Lower leg skin (tissue), 4 donors: ENCODE measurements at regions not wholly inside any gene's neighbourhood (a gene's known extent, or its start where the extent isn't known, plus 50 kb on each side); places are given as distances from the start of the nearest gene placed in this dataset.

Source experiments
- DNase-seq, 2 donors: peaks; one replicate each; pipeline ENCODE4 v3.0.0-alpha.2; 2019; ENCODE audit warnings: low spot score in 2 of 2
- H3K4me3 ChIP-seq: fragments of 200-600 bp; sonication (generic); 2 replicates; pipeline ENCODE4 v1.5.1; 2017; ENCODE audit warnings: mild to moderate bottlenecking, low read depth; ENCODE audit not compliant: poor library complexity, severe bottlenecking
- CTCF ChIP-seq, 3 donors: fragments of 450-650 bp; IDR thresholded peaks; one replicate each; pipeline ENCODE4 v1.5.1; 2016; ENCODE audit warnings: antibody characterized with exemption in 3 of 3, mild to moderate bottlenecking in 3 of 3, moderate library complexity in 2 of 3
- POLR2A ChIP-seq, 2 donors: fragments of 450-650 bp; IDR thresholded peaks; one replicate each; pipeline ENCODE4 v1.6.1; 2016 to 2017; ENCODE audit warnings: antibody characterized with exemption in 2 of 2, mild to moderate bottlenecking in 1 of 2, moderate library complexity in 1 of 2
- WGBS, 2 donors: methylation state at CpG; one replicate each; pipeline ENCODE4 v1.1.5; 2018; 5-methylcytosine and 5-hydroxymethylcytosine counted together
- intact Hi-C: fragments of 100-400 bp; cut with DNase I; formaldehyde crosslinking; loops from one replicate; pipeline ENCODE4 v1.15.0; 2023; ENCODE audit warnings: low total_unique reads

- H3K4me3 ChIP-seq = no peak overlapping the region
- TF ChIP-seq POLR2A (IDR thresholded peaks at IDR 0.05) = no peak
- TF ChIP-seq CTCF (IDR thresholded peaks at IDR 0.05) = no peak
- intact Hi-C loops = no loop called here
- 56 to 68% methylated on average over 4 of the region's 4 CpGs for WGBS, 2 donors
- no peak for DNase-seq
Observed at GRCh38 chr15:95944661-95945255, 385.7 kb upstream of the NR2F2 start.

GRCh38 chr15:95946241-95946640, 384.3 kb upstream of the NR2F2 start:
- intact Hi-C loops = no loop called here
- no peak for TF ChIP-seq POLR2A (IDR thresholded peaks at IDR 0.05)
- no peak for TF ChIP-seq CTCF (IDR thresholded peaks at IDR 0.05)
- no peak for DNase-seq
- WGBS, 2 donors = 68 to 70% methylated on average over 2 of the region's 2 CpGs
- no peak overlapping the region for H3K4me3 ChIP-seq

GRCh38 chr15:95946926-95947325, 383.6 kb upstream of the NR2F2 start:
- intact Hi-C loops = no loop called here
- TF ChIP-seq CTCF (IDR thresholded peaks at IDR 0.05) (no peak), POLR2A (IDR thresholded peaks at IDR 0.05) (no peak)
- 77 to 86% methylated on average over 2 of the region's 2 CpGs for WGBS, 2 donors
- no peak overlapping the region for H3K4me3 ChIP-seq
- no peak for DNase-seq

- H3K4me3 ChIP-seq = no peak overlapping the region
- TF ChIP-seq POLR2A (IDR thresholded peaks at IDR 0.05) = no peak
- TF ChIP-seq CTCF (IDR thresholded peaks at IDR 0.05) = no peak
- no peak for DNase-seq
- 87 to 92% methylated on average over 8 of the region's 8 CpGs for WGBS, 2 donors
- intact Hi-C loops = no loop called here
Observed at GRCh38 chr15:95948411-95948810, 382.1 kb upstream of the NR2F2 start.

- TF ChIP-seq CTCF (IDR thresholded peaks at IDR 0.05) = no peak
- no peak for TF ChIP-seq POLR2A (IDR thresholded peaks at IDR 0.05)
- intact Hi-C loops = no loop called here
- WGBS, 2 donors = 79 to 81% methylated on average over 4 of the region's 4 CpGs
- H3K4me3 ChIP-seq = no peak overlapping the region
- no peak for DNase-seq
Observed at GRCh38 chr15:95953032-95953431, 377.5 kb upstream of the NR2F2 start.

GRCh38 chr15:95957861-95958260, 372.6 kb upstream of the NR2F2 start:
- H3K4me3 ChIP-seq = no peak overlapping the region
- intact Hi-C loops = no loop called here
- no peak for TF ChIP-seq CTCF (IDR thresholded peaks at IDR 0.05)
- no peak for TF ChIP-seq POLR2A (IDR thresholded peaks at IDR 0.05)
- 52 to 69% methylated on average over 7 of the region's 7 CpGs for WGBS, 2 donors
- no peak for DNase-seq
